Caco-2 (cell line): ENCODE measurements at regions not wholly inside any gene's neighbourhood (a gene's known extent, or its start where the extent isn't known, plus 50 kb on each side); places are given as distances from the start of the nearest gene placed in this dataset.

Experiments
- BruUV-seq: library from RNA; stranded (reverse); fragments of 400-500 nt; replicated peaks from 2 replicates; lab custom pipeline; 2021; lab: Mats Ljungman, UMichigan
- CTCF ChIA-PET: fragments of 300-600 bp; sonication (Branson Sonifier 250); formaldehyde crosslinking; loops from one replicate; lab custom pipeline; 2022; ENCODE audit warnings: antibody characterized with exemption; lab: Charles Lee
- POLR2A ChIA-PET: fragments of 300-600 bp; sonication (Branson Sonifier 250); formaldehyde crosslinking; loops from one replicate; lab custom pipeline; 2022; ENCODE audit warnings: antibody characterized with exemption; lab: Charles Lee
- DNase-seq, 2 experiments: peaks; one replicate each; pipeline versions ENCODE4 v3.0.0 to v3.0.0-alpha.2; 2020 to 2022
- H3K27me3 ChIP-seq: replicated peaks from 2 replicates; pipeline ENCODE4 v1.6.0; 2011; ENCODE audit warnings: low read length; ENCODE audit not compliant: control insufficient read depth, insufficient read depth
- H3K36me3 ChIP-seq: 2 replicates; pipeline ENCODE4 v1.5.1; 2011; ENCODE audit warnings: low read length; ENCODE audit not compliant: control insufficient read depth, insufficient read depth
- H3K4me1 ChIP-seq: fragments of 250-450 bp; sonication (Bioruptor Pico); 2 replicates; pipeline ENCODE4 v1.5.1; 2020; ENCODE audit warnings: mild to moderate bottlenecking
- H3K4me3 ChIP-seq: 2 replicates; pipeline ENCODE4 v1.5.1; 2011; ENCODE audit warnings: low read depth, mild to moderate bottlenecking, control low read depth, low read length
- H3K9me3 ChIP-seq: fragments of 250-450 bp; sonication (Bioruptor Pico); 2 replicates; pipeline ENCODE4 v1.5.1; 2020; ENCODE audit warnings: mild to moderate bottlenecking, moderate library complexity
- H3K27ac Mint-ChIP-seq: one replicate; pipeline ENCODE4 v1.8.0; 2022; ENCODE audit warnings: mixed read lengths; ENCODE audit not compliant: unreplicated experiment
- H3K27me3 Mint-ChIP-seq: one replicate; pipeline ENCODE4 v1.8.0; 2022; ENCODE audit warnings: mixed read lengths; ENCODE audit not compliant: insufficient read depth, unreplicated experiment
- H3K36me3 Mint-ChIP-seq: one replicate; pipeline ENCODE4 v1.8.0; 2022; ENCODE audit warnings: mild to moderate bottlenecking, mixed read lengths; ENCODE audit not compliant: insufficient read depth, unreplicated experiment
- H3K4me1 Mint-ChIP-seq: one replicate; pipeline ENCODE4 v1.8.0; 2022; ENCODE audit warnings: low read depth, mixed read lengths; ENCODE audit not compliant: unreplicated experiment
- H3K4me3 Mint-ChIP-seq: one replicate; pipeline ENCODE4 v1.8.0; 2022; ENCODE audit warnings: mild to moderate bottlenecking, moderate library complexity, mixed read lengths; ENCODE audit not compliant: unreplicated experiment
- H3K9me3 Mint-ChIP-seq: one replicate; pipeline ENCODE4 v1.8.0; 2022; ENCODE audit warnings: mixed read lengths; ENCODE audit not compliant: unreplicated experiment
- CTCF ChIP-seq, 2 experiments: fragments of 200-600 bp in 1 of 2; IDR thresholded peaks; 1 replicate in 1 of 2; 2 replicates in 1 of 2; pipeline versions ENCODE4 v1.5.1 to v1.8.0; 2011 to 2022; ENCODE audit warnings: antibody characterized with exemption in 1 of 2, control low read depth in 1 of 2, inconsistent platforms in 1 of 2, low read depth in 1 of 2, low read length in 1 of 2, mild to moderate bottlenecking in 1 of 2, moderate library complexity in 1 of 2; ENCODE audit not compliant: insufficient read depth in 1 of 2, severe bottlenecking in 1 of 2, unreplicated experiment in 1 of 2
- intact Hi-C: fragments of 100-400 bp; cut with micrococcal nuclease; formaldehyde crosslinking; loops from one replicate; pipeline ENCODE4 v1.10.0; 2022; ENCODE audit not compliant: unreplicated experiment

GRCh38 chr16:54365990-54366634, 79.5 kb upstream of the IRX3 start:
- Mint-ChIP-seq H3K36me3 (no peaks in the 10 kb centered on the region), H3K4me1 (no peaks in the 10 kb centered on the region), H3K4me3 (no peak overlapping the region), H3K9me3 (no peaks in the 10 kb centered on the region), H3K27me3 (no peaks in the 10 kb centered on the region), H3K27ac (no peak overlapping the region)
- no peak for DNase-seq
- H3K27me3 ChIP-seq, result no peaks in the 10 kb centered on the region
- no TSS peak for BruUV-seq
- H3K4me1 ChIP-seq, result no peaks in the 10 kb centered on the region
- TF ChIP-seq CTCF (IDR thresholded peaks at IDR 0.05; ENCODE audit: insufficient read depth in 1 of 2, low read depth in 1 of 2, low read length in 1 of 2, severe bottlenecking in 1 of 2, unreplicated experiment in 1 of 2), result no peak
- intact Hi-C loops, result no loop called here
- H3K4me3 ChIP-seq, result no peak overlapping the region
- ChIA-PET POLR2A (no interaction called here), CTCF (no interaction called here)
- no peaks in the 10 kb centered on the region for H3K9me3 ChIP-seq
- H3K36me3 ChIP-seq, result no peaks in the 10 kb centered on the region

- Mint-ChIP-seq H3K27ac (no peak overlapping the region), H3K4me1 (no peaks in the 10 kb centered on the region), H3K4me3 (no peak overlapping the region), H3K9me3 (no peaks in the 10 kb centered on the region), H3K27me3 (no peaks in the 10 kb centered on the region), H3K36me3 (no peaks in the 10 kb centered on the region)
- ChIA-PET CTCF (no interaction called here), POLR2A (no interaction called here)
- no peak for DNase-seq
- H3K9me3 ChIP-seq, result no peaks in the 10 kb centered on the region
- H3K4me3 ChIP-seq, result no peak overlapping the region
- H3K4me1 ChIP-seq, result no peaks in the 10 kb centered on the region
- no TSS peak for BruUV-seq
- no peaks in the 10 kb centered on the region for H3K27me3 ChIP-seq
- no peak for TF ChIP-seq CTCF (IDR thresholded peaks at IDR 0.05; ENCODE audit: insufficient read depth in 1 of 2, low read depth in 1 of 2, low read length in 1 of 2, severe bottlenecking in 1 of 2, unreplicated experiment in 1 of 2)
- no peaks in the 10 kb centered on the region for H3K36me3 ChIP-seq
- intact Hi-C loops, result no loop called here
Measured at GRCh38 chr16:54363766-54364165, 77.2 kb upstream of the IRX3 start.

- H3K4me3 Mint-ChIP-seq, result no peak overlapping the region
- H3K27me3 Mint-ChIP-seq, result no peaks in the 10 kb centered on the region
- H3K9me3 ChIP-seq, result no peaks in the 10 kb centered on the region
- CTCF ChIA-PET, result no interaction called here
- H3K36me3 ChIP-seq, result no peaks in the 10 kb centered on the region
- H3K27ac Mint-ChIP-seq, result no peak overlapping the region
- no peaks in the 10 kb centered on the region for H3K4me1 Mint-ChIP-seq
- intact Hi-C loops, result no loop called here
- H3K4me1 ChIP-seq, result no peaks in the 10 kb centered on the region
- POLR2A ChIA-PET, result no interaction called here
- no peaks in the 10 kb centered on the region for H3K9me3 Mint-ChIP-seq
- no peaks in the 10 kb centered on the region for H3K36me3 Mint-ChIP-seq
- H3K27me3 ChIP-seq, result no peaks in the 10 kb centered on the region
- no peak for TF ChIP-seq CTCF (IDR thresholded peaks at IDR 0.05; ENCODE audit: insufficient read depth in 1 of 2, low read depth in 1 of 2, low read length in 1 of 2, severe bottlenecking in 1 of 2, unreplicated experiment in 1 of 2)
- no peak for DNase-seq
- no TSS peak for BruUV-seq
- no peak overlapping the region for H3K4me3 ChIP-seq
Measured at GRCh38 chr16:54362591-54363206, 76.1 kb upstream of the IRX3 start.
